ENCODE measurements at regions not wholly inside any gene's neighbourhood (a gene's known extent, or its start where the extent isn't known, plus 50 kb on each side); places are given as distances from the start of the nearest gene placed in this dataset.

- TF ChIP-seq CTCF (IDR thresholded peaks at IDR 0.05; ENCODE audit: low read depth, low read length) (no peak), EZH2phosphoT487 (IDR thresholded peaks at IDR 0.05; ENCODE audit: low read depth) (no peak)
Measured at GRCh38 chr5:106796081-106796480, 874.7 kb downstream of the EFNA5 start.
